ENCODE measurements at regions not wholly inside any gene's neighbourhood (a gene's known extent, or its start where the extent isn't known, plus 50 kb on each side); places are given as distances from the start of the nearest gene placed in this dataset.

GRCh38 chr6:98516206-98516605 is 318.2 kb upstream of the POU3F2 start:
- Histone ChIP-seq H3K4me1 (no peaks in the 10 kb centered on the region), H3K36me3 (no peaks in the 10 kb centered on the region), H3K9me3 (peaks cover 0 to 7% (median 0%) of the 10 kb centered on the region in 12 donors), H3K27ac (no peak overlapping the region), H3K4me3 (no peak overlapping the region), H3K27me3 (no peaks in the 10 kb centered on the region)
- DNase-seq (no peak), ATAC-seq (no peak)
- intact Hi-C loops (cut with DNase I) = no loop called here
- 58 to 67% (median 60%) methylated on average over 2 of the region's 2 CpGs for WGBS, 4 donors
- TF ChIP-seq, protein P1, sequence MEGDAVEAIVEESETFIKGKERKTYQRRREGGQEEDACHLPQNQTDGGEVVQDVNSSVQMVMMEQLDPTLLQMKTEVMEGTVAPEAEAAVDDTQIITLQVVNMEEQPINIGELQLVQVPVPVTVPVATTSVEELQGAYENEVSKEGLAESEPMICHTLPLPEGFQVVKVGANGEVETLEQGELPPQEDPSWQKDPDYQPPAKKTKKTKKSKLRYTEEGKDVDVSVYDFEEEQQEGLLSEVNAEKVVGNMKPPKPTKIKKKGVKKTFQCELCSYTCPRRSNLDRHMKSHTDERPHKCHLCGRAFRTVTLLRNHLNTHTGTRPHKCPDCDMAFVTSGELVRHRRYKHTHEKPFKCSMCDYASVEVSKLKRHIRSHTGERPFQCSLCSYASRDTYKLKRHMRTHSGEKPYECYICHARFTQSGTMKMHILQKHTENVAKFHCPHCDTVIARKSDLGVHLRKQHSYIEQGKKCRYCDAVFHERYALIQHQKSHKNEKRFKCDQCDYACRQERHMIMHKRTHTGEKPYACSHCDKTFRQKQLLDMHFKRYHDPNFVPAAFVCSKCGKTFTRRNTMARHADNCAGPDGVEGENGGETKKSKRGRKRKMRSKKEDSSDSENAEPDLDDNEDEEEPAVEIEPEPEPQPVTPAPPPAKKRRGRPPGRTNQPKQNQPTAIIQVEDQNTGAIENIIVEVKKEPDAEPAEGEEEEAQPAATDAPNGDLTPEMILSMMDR (IDR thresholded peaks at IDR 0.05) = no peak
- no peak for TF ChIP-seq POLR2A (IDR thresholded peaks at IDR 0.05)

DNA sequence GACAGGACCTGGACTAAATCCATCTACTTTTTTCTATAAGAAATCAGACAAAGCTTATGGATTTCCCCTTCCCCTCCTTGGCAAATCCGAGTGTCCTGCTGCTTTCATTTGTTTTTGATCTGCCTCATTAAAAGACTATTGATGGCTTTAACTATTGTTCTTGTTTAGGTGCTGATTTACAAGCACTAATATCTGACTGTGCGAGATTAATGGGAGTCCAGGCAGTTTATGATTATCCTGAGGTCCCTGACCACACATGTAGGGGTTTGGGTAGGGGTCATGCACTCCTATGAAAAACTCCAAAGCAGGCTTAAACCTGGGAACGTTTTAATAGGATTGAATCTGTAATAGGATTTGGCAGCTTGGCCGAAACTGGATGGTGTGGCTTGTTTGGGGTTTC is 317.5 kb upstream of the POU3F2 start:
- ATAC-seq = no peak

GRCh38 chr6:98525860-98526259 is 308.5 kb upstream of the POU3F2 start:
- no peaks in the 10 kb centered on the region for H3K36me3 ChIP-seq
- WGBS, 4 donors = 2 to 17% (median 16%) methylated on average over 3 of the region's 3 CpGs
- no peaks in the 10 kb centered on the region for H3K27me3 ChIP-seq
- no peak overlapping the region for H3K4me3 ChIP-seq
- H3K4me1 ChIP-seq = no peaks in the 10 kb centered on the region
- TF ChIP-seq, protein P1 (IDR thresholded peaks at IDR 0.05) = no peak
- TF ChIP-seq POLR2A (IDR thresholded peaks at IDR 0.05) = no peak
- intact Hi-C loops (cut with DNase I) = no loop called here
- ATAC-seq = no peak
- no peak for DNase-seq
- peaks cover 0 to 6% (median 0%) of the 10 kb centered on the region in 12 donors for H3K9me3 ChIP-seq
- no peak overlapping the region for H3K27ac ChIP-seq

More for the DNA sequence above, 317.5 kb upstream of the POU3F2 start:
- Histone ChIP-seq H3K9me3 (peaks cover 0 to 8% (median 0%) of the 10 kb centered on the region in 12 donors), H3K27ac (no peak overlapping the region), H3K4me1 (no peaks in the 10 kb centered on the region), H3K27me3 (no peaks in the 10 kb centered on the region), H3K36me3 (no peaks in the 10 kb centered on the region), H3K4me3 (no peak overlapping the region)
- intact Hi-C loops (cut with DNase I) = no loop called here
- WGBS, 4 donors = 41 to 49% (median 44%) methylated on average over 4 of the region's 4 CpGs
- DNase-seq = no peak
- TF ChIP-seq, protein P1 (IDR thresholded peaks at IDR 0.05) = no peak
- no peak for TF ChIP-seq POLR2A (IDR thresholded peaks at IDR 0.05)

- Histone ChIP-seq H3K9me3 (peaks cover 0 to 5% (median 0%) of the 10 kb centered on the region in 12 donors), H3K27ac (no peak overlapping the region), H3K4me3 (no peak overlapping the region), H3K27me3 (no peaks in the 10 kb centered on the region), H3K36me3 (no peaks in the 10 kb centered on the region), H3K4me1 (no peaks in the 10 kb centered on the region)
- ATAC-seq = no peak
- intact Hi-C loops (cut with DNase I) = no loop called here
- no peak for DNase-seq
- TF ChIP-seq, protein P1 (IDR thresholded peaks at IDR 0.05) = no peak
- no peak for TF ChIP-seq POLR2A (IDR thresholded peaks at IDR 0.05)
- 56 to 64% (median 63%) methylated on average over 5 of the region's 5 CpGs for WGBS, 4 donors
Observed at GRCh38 chr6:98526465-98526864, 307.9 kb upstream of the POU3F2 start.
